GM11168 (cell line): ENCODE measurements at regions not wholly inside any gene's neighbourhood (a gene's known extent, or its start where the extent isn't known, plus 50 kb on each side); places are given as distances from the start of the nearest gene placed in this dataset.
"Not testable (repeated sequence)": the region's sequence is repeated elsewhere in the genome, so short reads cannot be mapped to it uniquely, and the experiment has no call there.

Experiments
- in situ Hi-C: fragments of 300-500 bp; cut with MboI; formaldehyde crosslinking; loops from one replicate; pipeline ENCODE4 v1.12.0; 2022; ENCODE audit warnings: low sequenced_read_pairs; ENCODE audit not compliant: unreplicated experiment

GRCh38 chr5:72600391-72600981 is 93.3 kb upstream of the ZNF366 start:
- in situ Hi-C loops, result no loop called here

GRCh38 chr5:72599519-72600370 is 92.5 kb upstream of the ZNF366 start:
- in situ Hi-C loops, result no loop called here

- in situ Hi-C loops, result no loop called here
Observed at GRCh38 chr5:72599065-72599433, 91.8 kb upstream of the ZNF366 start.

- in situ Hi-C loops, result no loop called here
Observed at GRCh38 chr5:72598401-72599064, 91.3 kb upstream of the ZNF366 start.

GRCh38 chr5:72597456-72597948 is 90.3 kb upstream of the ZNF366 start:
- in situ Hi-C loops, result no loop called here

- in situ Hi-C loops, result no loop called here
Observed at GRCh38 chr5:72596956-72597355, 89.7 kb upstream of the ZNF366 start.

- in situ Hi-C loops, result no loop called here
Observed at GRCh38 chr5:72588640-72589039, 81.4 kb upstream of the ZNF366 start.

- in situ Hi-C loops, result no loop called here
Observed at GRCh38 chr5:72587661-72588308, 80.6 kb upstream of the ZNF366 start.

GRCh38 chr5:72586788-72587530 is 79.7 kb upstream of the ZNF366 start:
- in situ Hi-C loops, result no loop called here

GRCh38 chr5:72584466-72584865 is 77.3 kb upstream of the ZNF366 start:
- in situ Hi-C loops, result no loop called here

- in situ Hi-C loops, result not testable (repeated sequence)
Observed at GRCh38 chr5:72579290-72579689, 72.1 kb upstream of the ZNF366 start.

GRCh38 chr5:72572236-72572765 is 65.1 kb upstream of the ZNF366 start:
- in situ Hi-C loops, result no loop called here

GRCh38 chr5:72569408-72569944 is 62.3 kb upstream of the ZNF366 start:
- in situ Hi-C loops, result no loop called here

- in situ Hi-C loops, result no loop called here
Observed at GRCh38 chr5:72566746-72567145, 59.5 kb upstream of the ZNF366 start.

- in situ Hi-C loops, result no loop called here
Observed at GRCh38 chr5:72565513-72566289, 58.5 kb upstream of the ZNF366 start.

- in situ Hi-C loops, result no loop called here
Observed at GRCh38 chr5:72562717-72563116, 55.5 kb upstream of the ZNF366 start.

- in situ Hi-C loops, result no loop called here
Observed at GRCh38 chr5:72561148-72561972, 54.1 kb upstream of the ZNF366 start.
